GM19238 (cell line): ENCODE measurements at regions not wholly inside any gene's neighbourhood (a gene's known extent, or its start where the extent isn't known, plus 50 kb on each side); places are given as distances from the start of the nearest gene placed in this dataset.

Experiments
- DNase-seq: peaks from one replicate; pipeline ENCODE4 v3.0.0; 2011; ENCODE audit warnings: low spot score; ENCODE audit not compliant: insufficient read length

- no peak for DNase-seq
Measured at GRCh38 chr20:7392542-7393206, 547.6 kb downstream of the HAO1 start.

DNA sequence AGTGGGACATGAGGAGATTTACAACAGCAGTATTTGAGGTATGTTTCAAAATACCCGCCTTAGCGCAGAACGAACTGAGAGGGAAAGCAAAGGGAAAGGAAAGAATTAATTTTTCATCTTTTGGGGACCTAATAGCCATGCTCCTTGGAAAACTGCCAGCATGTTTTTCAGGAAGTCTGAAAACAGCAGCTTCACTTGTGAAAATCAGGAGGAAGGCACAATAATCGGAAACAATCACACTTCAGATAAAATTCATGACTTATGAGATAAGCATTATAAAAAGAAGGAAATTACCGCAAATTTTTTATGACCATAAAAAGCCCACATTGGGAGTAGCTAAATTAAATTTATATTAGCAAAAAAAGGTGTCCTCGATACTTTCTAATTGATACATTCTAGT lies 541.1 kb downstream of the HAO1 start:
- DNase-seq, result no peak

DNA sequence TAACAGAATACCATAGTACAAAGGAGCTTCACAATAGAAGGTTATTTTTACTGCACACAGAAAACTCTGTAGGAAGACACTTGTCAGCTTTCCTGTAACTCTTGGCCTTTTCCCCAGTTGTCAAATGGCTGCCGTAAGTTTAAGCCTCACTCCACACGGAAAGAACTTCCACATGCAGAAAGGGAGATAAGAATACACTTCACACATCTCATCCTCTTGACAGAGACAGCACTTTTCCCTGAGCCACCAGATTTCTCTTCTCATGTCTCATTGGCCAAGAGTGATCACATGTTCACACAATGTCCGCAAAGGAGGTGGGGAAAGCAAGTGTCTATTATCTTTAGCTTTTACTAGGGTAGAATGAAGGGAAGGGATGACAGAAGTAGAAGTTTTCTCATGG lies 540.7 kb downstream of the HAO1 start:
- no peak for DNase-seq

- DNase-seq, result no peak
Measured at GRCh38 chr20:7406671-7407070, 533.6 kb downstream of the HAO1 start.

GRCh38 chr20:7410150-7410549 lies 530.1 kb downstream of the HAO1 start:
- DNase-seq, result no peak

- no peak for DNase-seq
Measured at GRCh38 chr20:7411075-7411474, 529.2 kb downstream of the HAO1 start.

DNA sequence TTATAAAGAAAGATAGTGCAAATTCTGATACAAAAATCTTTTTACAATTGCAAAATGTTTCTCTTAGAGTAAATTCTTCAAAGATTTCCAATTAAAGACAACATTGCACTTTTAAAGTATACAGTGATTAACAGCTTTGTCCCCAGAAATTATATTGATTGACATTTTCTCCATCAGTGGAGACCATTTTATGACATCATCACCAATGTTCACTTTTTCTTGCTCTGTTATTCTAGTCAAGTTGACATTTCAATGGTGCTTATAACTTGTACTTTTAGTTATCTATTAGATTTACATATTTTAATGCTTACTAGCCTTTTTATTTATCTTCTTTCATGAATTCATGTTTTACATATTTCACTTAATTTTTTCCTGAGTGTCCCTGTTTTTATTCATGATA lies 524.8 kb downstream of the HAO1 start:
- no peak for DNase-seq

DNA sequence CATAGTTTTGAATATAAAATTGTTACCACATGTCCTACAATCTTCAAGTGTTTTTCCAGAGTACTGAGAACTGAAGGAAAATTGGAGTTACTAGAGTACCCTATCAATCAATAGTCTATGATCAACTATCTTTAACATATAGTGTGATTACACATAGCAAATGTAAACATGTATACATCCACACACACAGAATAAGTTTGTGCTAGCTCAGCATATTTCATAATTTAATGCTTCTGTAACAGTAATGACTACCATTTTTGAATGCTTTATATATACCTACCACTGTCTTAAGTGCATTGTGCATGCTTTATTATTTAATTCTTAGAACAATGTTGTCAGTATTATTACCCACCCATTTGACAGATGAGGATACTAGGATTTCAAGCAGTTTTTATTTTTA lies 523.9 kb downstream of the HAO1 start:
- DNase-seq, result no peak

DNA sequence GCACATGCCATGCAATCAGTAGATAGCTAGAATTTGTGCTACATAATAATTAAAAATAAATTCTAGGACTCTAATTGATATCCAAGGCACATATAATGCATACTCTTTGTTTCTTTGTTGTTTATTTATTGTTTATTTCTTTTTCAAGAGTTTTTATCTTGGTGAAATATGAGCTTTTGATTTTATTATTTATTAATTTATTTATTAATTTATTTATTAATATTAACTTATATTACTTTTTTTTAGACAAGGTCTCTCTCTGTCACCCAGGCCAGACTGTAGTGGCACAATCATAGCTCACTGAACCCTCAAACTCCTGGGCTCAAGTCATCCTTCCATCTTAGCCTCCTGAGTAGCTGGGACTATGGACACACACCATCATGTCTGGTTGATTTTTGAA lies 519.9 kb downstream of the HAO1 start:
- DNase-seq, result no peak

GRCh38 chr20:7426890-7427496 lies 513.3 kb downstream of the HAO1 start:
- no peak for DNase-seq

DNA sequence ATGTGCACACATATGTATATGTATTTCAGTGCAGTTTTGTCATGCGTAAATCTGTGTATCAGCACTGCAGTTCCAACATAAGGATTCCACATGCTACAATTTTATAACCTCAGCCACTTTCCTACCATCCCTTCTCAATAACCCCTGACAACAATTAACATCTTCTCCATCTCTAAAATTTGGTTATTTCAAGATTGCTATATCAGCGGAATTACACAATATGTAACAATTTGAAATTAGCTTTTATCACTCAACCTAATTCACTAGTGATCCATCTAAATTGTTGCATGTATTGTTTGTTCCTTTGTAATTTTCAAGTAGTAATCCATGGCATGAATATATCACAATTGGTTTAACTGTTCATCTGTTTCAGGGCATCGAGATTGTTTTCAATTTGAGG lies 511.3 kb downstream of the HAO1 start:
- DNase-seq, result no peak

DNA sequence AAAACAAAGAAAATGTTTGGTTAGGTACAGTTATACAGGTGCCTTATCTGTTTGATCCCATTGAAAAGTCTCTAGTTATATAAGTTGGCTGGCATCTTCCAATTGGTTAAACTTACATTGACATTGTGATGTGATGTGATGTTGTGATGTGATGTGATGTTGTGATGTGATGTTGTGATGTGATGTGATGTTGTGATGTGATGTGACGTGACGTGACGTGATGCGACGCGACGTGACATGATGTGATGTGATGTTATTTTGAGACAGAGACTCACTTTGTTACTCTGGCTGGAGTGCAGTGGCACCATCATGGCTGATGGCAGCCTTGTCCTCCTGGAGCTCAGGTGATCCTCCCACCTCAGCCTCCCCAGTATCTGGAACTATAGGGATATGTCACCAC lies 507.6 kb downstream of the HAO1 start:
- no peak for DNase-seq

DNA sequence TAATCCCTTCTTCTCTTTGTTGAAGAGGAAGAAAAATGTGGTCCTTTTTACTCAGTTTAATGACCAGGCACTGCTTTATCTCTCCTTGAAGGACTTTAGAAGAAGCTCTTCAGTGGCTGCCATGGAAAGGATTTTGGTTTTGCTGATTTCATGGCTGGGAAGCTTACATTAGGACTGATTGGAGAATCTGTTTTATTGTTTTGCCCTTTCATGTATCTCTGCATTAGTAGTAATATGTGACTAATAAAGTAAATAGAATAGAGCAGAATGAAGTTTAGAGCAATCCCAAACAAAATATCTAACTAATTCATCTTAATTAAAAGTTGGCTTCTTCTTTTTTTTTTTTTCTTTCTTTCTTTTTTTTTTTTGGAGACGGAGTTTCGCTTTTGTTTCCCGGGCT lies 502.9 kb downstream of the HAO1 start:
- DNase-seq, result no peak

GRCh38 chr20:7449269-7449668 lies 491.0 kb downstream of the HAO1 start:
- no peak for DNase-seq

DNA sequence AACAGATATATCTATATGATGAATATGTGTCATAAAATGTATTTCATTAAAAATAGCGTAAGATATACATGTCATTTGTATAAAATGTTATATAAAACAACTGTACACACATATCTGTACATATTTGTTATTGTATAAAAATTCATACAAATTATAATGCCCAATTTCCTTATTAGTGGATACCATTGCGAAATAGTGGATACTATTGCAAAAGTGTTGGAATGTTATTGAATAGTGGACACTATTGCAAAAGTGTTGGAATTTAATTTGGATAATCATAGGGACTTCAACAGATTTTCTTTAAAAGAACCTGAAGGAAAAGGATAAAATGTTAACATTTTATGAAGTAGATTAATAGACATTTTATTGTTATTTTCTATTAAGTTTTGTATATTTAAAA lies 487.4 kb downstream of the HAO1 start:
- no peak for DNase-seq

- DNase-seq, result no peak
Measured at GRCh38 chr20:7454047-7454446, 486.2 kb downstream of the HAO1 start.

DNA sequence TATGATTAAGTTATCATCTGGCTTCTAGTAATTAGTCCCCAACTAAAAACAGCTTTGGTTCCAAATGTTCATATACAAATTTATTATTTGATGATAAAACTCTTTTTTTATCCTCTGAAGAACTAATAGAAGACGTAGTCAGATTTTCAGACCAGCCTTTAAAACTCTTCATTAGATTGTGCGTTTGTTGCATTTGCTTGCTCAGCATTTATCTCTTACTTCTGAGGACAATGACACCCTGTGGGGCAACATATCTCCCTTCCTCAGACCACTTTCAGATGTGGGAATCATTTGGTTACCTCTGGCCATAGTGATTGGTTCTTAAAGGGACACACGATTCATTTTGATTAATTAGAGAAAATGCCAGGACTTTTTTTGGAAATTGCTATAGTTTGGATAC lies 481.8 kb downstream of the HAO1 start:
- no peak for DNase-seq

GRCh38 chr20:7459083-7459482 lies 481.2 kb downstream of the HAO1 start:
- no peak for DNase-seq

- no peak for DNase-seq
Measured at GRCh38 chr20:7463290-7463689, 477.0 kb downstream of the HAO1 start.

DNA sequence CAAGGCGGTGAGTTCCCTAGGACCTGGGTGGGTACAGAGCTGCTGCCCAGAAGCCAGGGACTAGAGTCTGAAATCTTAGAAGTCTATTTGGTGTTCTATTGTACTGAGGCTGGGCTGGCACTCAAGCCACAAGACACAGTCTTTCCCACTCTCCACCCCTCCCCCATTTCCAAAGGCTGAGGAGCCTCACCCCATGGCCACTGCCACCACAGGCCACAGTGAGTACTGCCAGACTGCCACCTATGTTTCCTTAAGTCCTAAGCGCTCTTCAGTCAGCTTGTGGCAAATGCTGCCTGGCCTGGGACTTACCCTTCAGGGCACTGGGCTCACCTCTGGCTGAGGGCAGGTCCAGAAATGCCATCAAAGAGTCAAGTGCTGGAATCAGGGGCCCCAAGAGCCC lies 469.3 kb downstream of the HAO1 start:
- DNase-seq, result no peak

DNA sequence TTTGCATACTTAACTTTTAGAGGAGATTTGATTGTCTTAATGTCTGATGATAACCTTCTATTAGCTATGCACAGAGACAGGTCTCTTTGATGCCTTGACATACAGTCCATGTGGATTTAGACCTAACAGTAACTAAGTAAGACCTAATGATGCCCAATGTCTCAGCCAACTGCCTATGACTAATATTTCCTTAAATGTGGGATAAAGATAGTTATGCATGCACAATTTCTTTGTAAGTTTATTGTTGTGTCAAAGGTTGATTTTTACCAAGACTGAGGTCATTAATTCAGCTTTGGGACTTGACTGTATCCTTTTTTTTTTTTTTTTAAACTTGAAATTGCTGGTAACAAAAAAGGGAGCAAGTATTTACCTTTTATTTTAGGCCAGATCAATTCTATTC lies 450.0 kb downstream of the HAO1 start:
- no peak for DNase-seq

DNA sequence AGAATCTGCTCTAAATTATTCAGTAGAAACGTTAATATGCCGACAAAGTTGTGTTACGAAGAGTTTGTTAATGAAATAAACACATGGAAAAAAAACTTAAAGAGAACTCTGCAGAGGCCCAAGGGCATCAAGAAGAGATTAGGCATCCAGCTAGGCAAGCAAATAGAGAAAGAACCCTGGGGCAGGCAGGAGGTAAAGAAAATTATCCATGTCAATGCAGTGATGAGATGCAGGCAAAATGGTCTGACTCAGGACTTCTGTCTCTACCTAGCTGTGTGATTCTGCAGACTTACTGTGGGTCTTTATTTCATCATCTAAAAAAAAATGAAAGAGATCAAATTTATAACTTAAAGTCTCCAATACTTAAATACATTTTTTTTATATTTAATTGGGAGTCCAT lies 448.0 kb downstream of the HAO1 start:
- DNase-seq, result no peak

DNA sequence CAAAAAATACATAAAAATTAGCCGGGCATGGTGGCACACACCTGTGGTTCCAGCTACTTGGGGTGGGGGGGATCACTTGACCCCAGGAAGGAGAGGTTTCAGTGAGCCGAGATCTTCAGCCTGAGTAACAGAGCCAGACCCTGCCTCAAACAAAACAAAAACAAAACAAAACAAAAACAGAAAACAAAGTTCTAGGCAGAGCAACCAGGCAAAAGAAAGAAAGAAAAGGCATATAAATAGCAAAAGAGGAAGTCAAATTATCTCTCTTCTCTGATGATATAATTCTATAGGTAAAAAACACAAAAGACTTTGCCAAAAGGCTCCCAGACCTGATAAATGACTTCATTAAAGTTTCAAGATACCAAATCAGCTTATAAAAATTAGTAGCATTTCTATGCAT lies 446.9 kb downstream of the HAO1 start:
- no peak for DNase-seq
